Duodenal mucosa (tissue), 2 donors: ENCODE measurements at regions not wholly inside any gene's neighbourhood (a gene's known extent, or its start where the extent isn't known, plus 50 kb on each side); places are given as distances from the start of the nearest gene placed in this dataset.

Experiments used
- H3K27ac ChIP-seq: one replicate; pipeline ENCODE4 v1.7.0; 2013; ENCODE audit warnings: low read depth, low read length
- H3K27me3 ChIP-seq, 2 donors: one replicate each; pipeline ENCODE4 v1.7.0; 2013; ENCODE audit warnings: low read length in 2 of 2, control low read depth in 1 of 2; ENCODE audit not compliant: insufficient read depth in 2 of 2, control insufficient read depth in 1 of 2
- H3K36me3 ChIP-seq, 2 donors: one replicate each; pipeline ENCODE4 v1.7.0; 2013; ENCODE audit warnings: low read length in 2 of 2, control low read depth in 1 of 2; ENCODE audit not compliant: insufficient read depth in 2 of 2, control insufficient read depth in 1 of 2
- H3K4me1 ChIP-seq, 2 donors: one replicate each; pipeline ENCODE4 v1.7.0; 2013; ENCODE audit warnings: low read length in 2 of 2, control low read depth in 1 of 2; ENCODE audit not compliant: insufficient read depth in 2 of 2, control insufficient read depth in 1 of 2
- H3K4me3 ChIP-seq, 2 donors: one replicate each; pipeline ENCODE4 v1.7.0; 2013; ENCODE audit warnings: low read length in 2 of 2, low read depth in 1 of 2
- H3K9ac ChIP-seq, 2 donors: one replicate each; pipeline ENCODE4 v1.7.0; 2013; ENCODE audit warnings: low read length in 2 of 2, low read depth in 1 of 2
- H3K9me3 ChIP-seq, 2 donors: one replicate each; pipeline ENCODE4 v1.7.0; 2013; ENCODE audit warnings: low read length in 2 of 2, control low read depth in 1 of 2; ENCODE audit not compliant: control insufficient read depth in 1 of 2

- no peaks in the 10 kb centered on the region for H3K4me1 ChIP-seq
- H3K27ac ChIP-seq = no peak overlapping the region
- no peak overlapping the region for H3K9ac ChIP-seq
These were observed 166.6 kb upstream of the MCTP2 start for GRCh38 chr15:94064676-94065313.

GRCh38 chr15:94061041-94061440, 170.3 kb upstream of the MCTP2 start:
- H3K36me3 ChIP-seq = no peaks in the 10 kb centered on the region
- H3K4me1 ChIP-seq = no peaks in the 10 kb centered on the region
- H3K4me3 ChIP-seq = no peak overlapping the region
- no peaks in the 10 kb centered on the region for H3K27me3 ChIP-seq
- no peaks in the 10 kb centered on the region for H3K9me3 ChIP-seq
- H3K9ac ChIP-seq = no peak overlapping the region
- H3K27ac ChIP-seq = no peak overlapping the region

More at GRCh38 chr15:94064676-94065313, 166.6 kb upstream of the MCTP2 start:
- Histone ChIP-seq H3K4me3 (no peak overlapping the region), H3K9me3 (no peaks in the 10 kb centered on the region), H3K27me3 (no peaks in the 10 kb centered on the region), H3K36me3 (no peaks in the 10 kb centered on the region)

GRCh38 chr15:94059013-94059587, 172.3 kb upstream of the MCTP2 start:
- Histone ChIP-seq H3K9ac (no peak overlapping the region), H3K4me3 (no peak overlapping the region), H3K27me3 (no peaks in the 10 kb centered on the region), H3K36me3 (no peaks in the 10 kb centered on the region), H3K9me3 (no peaks in the 10 kb centered on the region), H3K4me1 (no peaks in the 10 kb centered on the region), H3K27ac (no peak overlapping the region)

GRCh38 chr15:94057305-94057704, 174.1 kb upstream of the MCTP2 start:
- H3K9me3 ChIP-seq = no peaks in the 10 kb centered on the region
- no peak overlapping the region for H3K27ac ChIP-seq
- no peak overlapping the region for H3K9ac ChIP-seq

GRCh38 chr15:94056314-94056713, 175.0 kb upstream of the MCTP2 start:
- no peak overlapping the region for H3K9ac ChIP-seq
- no peaks in the 10 kb centered on the region for H3K4me1 ChIP-seq
- no peaks in the 10 kb centered on the region for H3K9me3 ChIP-seq
- H3K4me3 ChIP-seq = no peak overlapping the region
- no peak overlapping the region for H3K27ac ChIP-seq
- H3K36me3 ChIP-seq = no peaks in the 10 kb centered on the region
- H3K27me3 ChIP-seq = peaks cover 0 to 3% of the 10 kb centered on the region in 2 donors

More at GRCh38 chr15:94057305-94057704, 174.1 kb upstream of the MCTP2 start:
- Histone ChIP-seq H3K27me3 (no peaks in the 10 kb centered on the region), H3K4me1 (no peaks in the 10 kb centered on the region), H3K36me3 (no peaks in the 10 kb centered on the region), H3K4me3 (no peak overlapping the region)

GRCh38 chr15:94053626-94054025, 177.7 kb upstream of the MCTP2 start:
- Histone ChIP-seq H3K9me3 (no peaks in the 10 kb centered on the region), H3K9ac (no peak overlapping the region), H3K27me3 (peaks cover 0 to 3% of the 10 kb centered on the region in 2 donors), H3K36me3 (no peaks in the 10 kb centered on the region), H3K4me1 (no peaks in the 10 kb centered on the region), H3K4me3 (no peak overlapping the region), H3K27ac (no peak overlapping the region)

- Histone ChIP-seq H3K9me3 (no peaks in the 10 kb centered on the region), H3K36me3 (no peaks in the 10 kb centered on the region), H3K4me3 (no peak overlapping the region), H3K9ac (no peak overlapping the region), H3K4me1 (no peaks in the 10 kb centered on the region), H3K27ac (no peak overlapping the region), H3K27me3 (peaks cover 0 to 3% of the 10 kb centered on the region in 2 donors)
These were observed 178.7 kb upstream of the MCTP2 start for GRCh38 chr15:94052711-94053110.

- H3K4me3 ChIP-seq = no peak overlapping the region
- H3K9me3 ChIP-seq = no peaks in the 10 kb centered on the region
- H3K4me1 ChIP-seq = no peaks in the 10 kb centered on the region
- no peaks in the 10 kb centered on the region for H3K36me3 ChIP-seq
- H3K9ac ChIP-seq = no peak overlapping the region
- peaks cover 0 to 3% of the 10 kb centered on the region in 2 donors for H3K27me3 ChIP-seq
- H3K27ac ChIP-seq = no peak overlapping the region
These were observed 183.8 kb upstream of the MCTP2 start for GRCh38 chr15:94047566-94047965.

GRCh38 chr15:94042180-94042928, 189.0 kb upstream of the MCTP2 start:
- Histone ChIP-seq H3K4me3 (no peak overlapping the region), H3K9me3 (no peaks in the 10 kb centered on the region), H3K4me1 (no peaks in the 10 kb centered on the region), H3K36me3 (no peaks in the 10 kb centered on the region), H3K27ac (no peak overlapping the region), H3K27me3 (no peaks in the 10 kb centered on the region), H3K9ac (no peak overlapping the region)

- Histone ChIP-seq H3K36me3 (no peaks in the 10 kb centered on the region), H3K4me3 (no peak overlapping the region), H3K27ac (no peak overlapping the region), H3K27me3 (no peaks in the 10 kb centered on the region), H3K4me1 (no peaks in the 10 kb centered on the region), H3K9me3 (no peaks in the 10 kb centered on the region), H3K9ac (no peak overlapping the region)
These were observed 189.6 kb upstream of the MCTP2 start for GRCh38 chr15:94041746-94042145.
